ENCODE measurements at regions not wholly inside any gene's neighbourhood (a gene's known extent, or its start where the extent isn't known, plus 50 kb on each side); places are given as distances from the start of the nearest gene placed in this dataset.
"Not testable (repeated sequence)": the region's sequence is repeated elsewhere in the genome, so short reads cannot be mapped to it uniquely, and the experiment has no call there.

DNA sequence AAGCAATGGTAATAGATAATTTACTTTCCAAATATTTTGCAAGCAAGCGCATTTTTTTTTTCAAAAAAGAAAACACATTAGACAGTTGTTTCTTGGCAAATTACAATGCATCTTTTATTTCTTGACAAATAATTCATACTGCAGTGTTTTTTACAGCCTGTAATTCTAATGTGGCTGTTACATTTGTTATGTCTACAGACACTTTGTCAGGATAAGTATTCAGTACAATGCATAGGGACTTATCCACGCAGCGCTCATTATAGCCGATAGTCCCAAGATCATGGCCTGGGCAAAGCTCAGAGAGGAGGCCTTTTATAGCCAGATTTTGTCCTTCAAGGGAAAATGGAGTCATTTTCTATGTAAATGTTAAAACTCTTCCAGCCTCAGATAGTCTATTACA lies 123.0 kb upstream of the FANCL start:
- DNase-seq (ENCODE audit: low spot score), result no peak

DNA sequence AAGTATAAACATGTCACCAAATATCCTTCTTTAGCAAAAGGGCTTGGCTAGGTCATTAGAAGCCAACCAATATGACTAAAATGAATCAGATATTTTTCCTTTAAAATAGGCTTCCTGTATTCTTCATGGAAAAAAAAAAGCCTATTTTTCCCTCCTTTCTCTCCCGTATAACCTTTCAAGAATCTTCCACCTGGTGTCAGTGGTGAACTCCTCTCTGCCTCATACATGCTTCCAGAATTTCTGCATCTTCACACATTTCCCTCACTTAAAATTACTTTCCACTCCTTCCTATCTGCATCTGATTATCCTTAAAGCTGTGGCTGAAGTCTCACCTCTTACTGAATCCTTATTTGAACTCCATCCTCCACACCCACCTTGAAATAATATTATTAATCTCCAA lies 116.9 kb upstream of the FANCL start:
- no peak for DNase-seq (ENCODE audit: low spot score)

DNA sequence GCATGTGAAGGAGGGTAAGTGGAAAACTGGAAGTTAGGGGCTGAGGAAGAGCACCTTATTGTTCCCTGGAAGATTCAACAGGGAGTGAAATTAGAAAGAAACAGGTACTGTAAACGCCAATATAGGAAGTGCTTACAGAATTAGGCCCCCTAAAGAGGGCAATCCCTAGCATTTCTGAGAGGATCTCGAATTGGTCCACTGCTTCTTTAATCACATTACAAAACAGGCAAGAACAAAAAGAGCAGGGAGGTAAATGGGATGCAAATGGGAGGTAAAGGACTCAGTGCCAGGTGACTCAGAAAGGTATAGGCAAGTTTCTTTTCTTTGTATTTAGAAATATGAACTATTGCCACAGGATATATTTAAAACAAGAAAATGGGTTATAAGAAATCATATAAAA lies 116.4 kb upstream of the FANCL start:
- no peak for DNase-seq (ENCODE audit: low spot score)

DNA sequence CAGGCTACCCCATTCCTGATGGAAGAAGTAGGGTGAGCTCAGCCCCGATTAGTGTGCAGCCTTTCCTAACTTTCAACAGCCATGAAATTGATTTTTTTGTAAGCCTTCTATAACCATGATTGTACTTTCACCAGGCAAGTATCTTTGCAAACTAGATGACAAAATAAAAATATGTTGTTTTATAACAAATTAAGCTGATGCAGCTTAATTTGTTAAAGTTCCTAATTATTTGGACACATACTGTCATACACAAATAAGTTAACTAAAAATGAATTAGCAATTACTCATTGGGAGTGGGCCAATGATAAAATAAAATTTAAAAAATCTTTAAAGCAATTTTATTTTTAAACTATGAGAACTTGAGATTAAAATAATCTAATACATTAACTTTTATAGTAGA lies 113.1 kb upstream of the FANCL start:
- DNase-seq (ENCODE audit: low spot score), result no peak

DNA sequence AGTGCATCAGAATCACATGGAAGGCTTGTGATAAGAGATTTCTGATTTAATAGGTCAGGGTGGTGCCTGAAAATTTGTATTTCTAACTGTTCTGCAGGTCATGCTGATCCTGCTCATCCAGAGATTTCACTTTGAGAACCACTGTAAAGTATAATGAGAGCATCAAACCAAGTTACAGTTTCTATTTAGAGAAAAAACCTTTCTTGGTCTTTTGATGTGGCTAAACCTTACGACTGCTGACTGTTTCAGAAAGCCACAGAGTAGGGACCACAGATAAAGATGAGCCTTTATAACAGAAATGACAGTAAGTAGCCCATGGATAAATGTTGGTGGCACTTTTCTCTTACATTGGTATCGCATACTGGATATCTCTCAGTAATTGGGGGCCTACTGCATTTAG lies 109.4 kb upstream of the FANCL start:
- DNase-seq (ENCODE audit: low spot score), result no peak

DNA sequence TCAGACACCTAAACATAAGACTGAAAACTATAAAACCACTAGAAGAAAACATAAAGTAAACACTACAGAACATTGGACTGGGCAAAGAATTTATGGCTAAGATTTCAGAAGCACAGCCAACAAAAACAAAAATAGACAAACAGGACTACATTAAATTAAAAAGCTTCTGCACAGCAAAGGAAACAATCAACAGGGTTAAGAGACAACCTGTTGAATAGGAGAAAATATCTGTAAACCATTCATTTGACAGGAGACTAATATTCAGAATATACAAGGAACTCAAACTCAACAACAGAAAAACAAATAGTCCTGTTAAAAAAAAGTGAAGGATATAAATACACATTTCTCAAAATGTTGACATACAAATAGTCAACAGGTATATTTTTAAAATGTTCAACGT lies 106.7 kb upstream of the FANCL start:
- DNase-seq (ENCODE audit: low spot score), result no peak

DNA sequence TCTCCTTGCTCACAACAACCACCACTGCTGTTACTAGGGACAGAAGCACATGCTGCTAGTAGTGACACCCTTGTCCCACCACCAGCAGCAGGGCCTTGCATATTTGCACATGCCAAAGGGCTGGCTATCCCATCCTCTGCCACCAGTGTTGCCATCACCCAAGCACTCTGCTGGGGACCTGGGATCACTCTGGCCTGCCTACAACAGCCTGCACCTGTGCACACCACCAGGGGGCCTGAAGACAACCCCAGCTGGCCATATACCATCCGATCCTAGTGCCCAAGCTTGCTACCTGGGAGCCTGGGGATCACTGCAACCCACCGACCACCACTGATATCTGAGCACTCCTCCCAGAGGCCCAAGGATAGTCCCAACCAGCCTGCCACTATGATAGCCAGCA lies 99.9 kb upstream of the FANCL start:
- DNase-seq (ENCODE audit: low spot score), result no peak

DNA sequence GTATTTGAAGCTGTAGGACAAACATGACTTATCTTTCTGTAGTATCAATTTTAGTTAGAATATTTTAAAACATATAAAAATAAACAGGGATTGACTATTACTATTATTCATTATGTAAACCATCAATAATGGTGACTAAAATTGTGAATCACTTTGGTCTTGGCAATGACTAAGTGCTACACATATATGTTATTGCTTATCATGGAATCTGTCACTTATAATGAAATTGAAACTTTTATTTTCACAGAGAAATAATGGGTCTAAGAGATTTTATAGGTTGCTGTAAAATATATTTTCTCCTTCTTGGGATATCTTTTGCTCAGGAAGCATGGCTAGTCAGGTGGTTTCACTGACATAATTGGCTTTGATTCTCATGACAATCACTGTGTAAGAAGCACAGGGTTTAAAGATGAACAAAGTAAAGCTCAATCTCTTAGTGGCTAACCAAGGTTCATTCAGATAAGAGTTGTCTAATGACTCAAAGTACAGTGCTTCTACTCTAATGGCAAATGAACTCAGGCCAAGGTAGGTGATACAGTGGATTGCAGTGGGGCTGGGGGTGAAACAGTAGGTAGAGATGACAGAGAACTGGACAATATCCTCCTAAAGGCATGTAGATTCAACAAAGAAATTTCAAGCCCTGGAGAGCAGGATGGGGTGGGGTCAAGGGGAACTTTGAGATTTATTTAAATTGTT lies 98.6 kb upstream of the FANCL start:
- DNase-seq (ENCODE audit: low spot score), result no peak

DNA sequence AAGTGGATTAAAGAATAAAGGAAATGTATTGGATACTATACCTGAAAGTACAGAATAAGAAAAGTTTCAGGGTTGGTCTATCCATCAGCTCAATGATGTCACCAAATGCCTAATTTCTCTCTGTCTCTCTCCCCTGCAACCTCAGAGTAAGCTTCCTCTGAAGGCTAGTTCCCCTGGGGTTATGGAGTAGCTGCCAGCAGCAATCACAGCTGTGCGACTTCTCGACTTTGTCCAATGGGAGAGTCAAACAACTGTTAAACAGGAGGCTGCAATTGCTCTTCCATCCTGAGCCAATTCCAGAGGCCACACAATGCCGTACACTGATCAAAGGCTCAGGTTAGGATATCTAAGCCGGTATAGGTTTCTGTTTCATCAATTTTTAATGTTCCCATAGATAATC lies 95.3 kb upstream of the FANCL start:
- no peak for DNase-seq (ENCODE audit: low spot score)

DNA sequence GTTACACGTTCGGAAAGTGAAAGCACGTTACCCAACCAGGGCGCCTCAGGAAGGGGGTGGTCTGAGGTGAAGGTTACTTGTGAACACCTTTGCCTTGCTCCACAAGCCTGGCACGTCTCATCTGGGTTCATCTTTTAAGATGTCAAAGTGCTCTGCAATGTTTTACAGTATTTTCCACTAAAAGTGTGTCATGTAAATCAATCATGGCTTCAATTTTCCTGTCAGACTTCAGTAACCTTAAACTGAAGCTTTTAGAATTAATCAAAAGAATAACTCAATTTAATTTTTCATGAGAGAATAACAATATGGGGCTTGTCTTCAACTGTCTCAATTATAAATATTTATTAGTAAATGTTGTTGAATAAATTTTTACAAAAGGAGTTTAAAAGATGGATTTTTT lies 93.3 kb upstream of the FANCL start:
- no peak for DNase-seq (ENCODE audit: low spot score)

DNA sequence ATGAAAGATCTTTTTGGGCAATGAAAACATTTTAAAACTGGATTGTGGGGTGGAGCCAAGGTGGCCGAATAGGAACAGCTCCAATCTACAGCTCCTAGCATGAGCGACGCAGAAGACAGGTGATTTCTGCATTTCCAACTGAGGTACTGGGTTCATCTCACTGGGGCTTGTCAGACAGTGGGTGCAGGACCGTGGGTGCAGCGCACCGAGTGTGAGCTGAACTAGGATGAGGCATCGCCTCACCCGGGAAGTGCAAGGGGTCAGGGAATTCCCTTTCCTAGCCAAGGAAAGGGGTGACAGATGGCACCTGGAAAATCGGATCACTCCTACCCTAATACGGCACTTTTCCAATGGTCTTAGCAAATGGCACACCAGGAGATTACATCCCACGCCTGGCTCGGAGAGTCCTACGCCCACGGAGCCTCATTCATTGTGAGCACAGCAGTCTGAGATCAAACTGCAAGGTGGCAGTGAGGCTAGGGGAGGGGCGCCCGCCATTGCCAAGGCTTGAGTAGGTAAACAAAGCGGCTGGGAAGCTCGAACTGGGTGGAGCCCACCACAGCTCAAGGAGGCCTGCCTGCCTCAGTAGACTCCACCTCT lies 84.3 kb upstream of the FANCL start:
- not testable (repeated sequence) for DNase-seq (ENCODE audit: low spot score)

DNA sequence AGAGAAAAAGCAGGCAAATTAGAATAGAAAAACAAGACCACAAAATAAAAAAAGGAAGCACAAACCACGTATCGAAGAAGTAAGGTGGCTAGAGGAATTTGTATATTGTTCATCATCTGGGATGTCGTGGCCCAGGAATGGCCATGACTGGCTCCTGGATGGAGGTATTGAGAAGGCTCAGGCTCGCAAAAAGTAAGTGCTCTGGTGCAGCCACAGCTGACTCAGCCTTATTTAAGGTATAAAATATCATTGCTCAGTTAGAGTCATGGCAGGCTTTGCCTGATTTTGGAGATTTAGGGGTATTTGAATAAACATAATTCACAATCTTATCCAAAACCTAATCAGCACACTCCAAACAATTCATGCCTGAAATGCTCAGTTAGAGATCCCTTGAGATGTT lies 78.4 kb upstream of the FANCL start:
- no peak for DNase-seq (ENCODE audit: low spot score)

DNA sequence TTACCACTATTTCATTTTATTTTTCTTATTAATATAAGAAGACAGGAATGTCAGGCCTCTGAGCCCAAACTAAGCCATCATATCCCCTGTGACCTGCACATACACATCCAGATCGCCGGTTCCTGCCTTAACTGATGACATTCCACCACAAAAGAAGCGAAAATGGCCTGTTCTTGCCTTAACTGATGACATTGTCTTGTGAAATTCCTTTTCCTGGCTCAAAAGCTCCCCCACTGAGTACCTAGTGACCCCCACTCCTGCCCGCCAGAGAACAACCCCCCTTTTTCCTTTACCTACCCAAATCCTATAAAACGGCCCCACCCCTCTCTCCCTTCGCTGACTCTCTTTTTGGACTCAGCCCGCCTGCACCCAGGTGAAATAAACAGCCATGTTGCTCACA lies 77.8 kb upstream of the FANCL start:
- DNase-seq (ENCODE audit: low spot score), result not testable (repeated sequence)

DNA sequence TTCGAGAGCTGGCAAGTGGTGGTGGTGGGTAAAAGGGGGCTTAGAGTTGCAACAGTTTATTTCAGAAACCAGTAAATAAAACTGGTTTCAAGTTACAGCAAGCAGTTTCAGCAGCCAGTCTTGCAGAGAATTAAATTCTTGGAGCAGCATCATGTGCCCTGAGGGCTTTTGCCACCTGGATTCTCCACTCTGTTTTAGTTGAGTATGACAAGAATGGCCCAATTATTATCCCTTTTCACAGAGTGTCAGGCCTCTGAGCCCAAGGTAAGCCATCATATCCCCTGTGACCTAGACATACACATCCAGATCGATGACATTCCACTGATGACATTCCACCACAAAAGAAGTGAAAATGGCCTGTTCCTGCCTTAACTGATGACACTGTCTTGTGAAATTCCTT lies 72.8 kb upstream of the FANCL start:
- no peak for DNase-seq (ENCODE audit: low spot score)

DNA sequence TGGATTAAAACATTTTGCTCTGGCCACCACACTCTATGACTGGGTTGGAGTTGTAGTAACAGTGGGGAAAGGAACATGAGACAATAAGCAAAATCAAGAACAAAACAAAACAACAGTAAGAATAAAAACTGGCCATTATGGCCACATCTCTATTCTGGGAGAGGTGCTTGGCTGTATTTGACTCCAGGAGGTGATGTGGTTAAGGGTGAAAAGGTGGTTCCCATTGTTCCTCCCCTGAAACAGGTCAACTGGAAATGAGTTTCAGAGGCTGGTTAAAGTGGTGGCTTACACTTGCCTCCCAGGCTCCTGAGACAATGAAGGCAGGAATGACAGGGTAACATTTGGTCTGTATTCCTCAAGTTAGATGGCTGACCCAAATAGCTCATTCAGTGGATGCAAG lies 67.3 kb upstream of the FANCL start:
- no peak for DNase-seq (ENCODE audit: low spot score)

DNA sequence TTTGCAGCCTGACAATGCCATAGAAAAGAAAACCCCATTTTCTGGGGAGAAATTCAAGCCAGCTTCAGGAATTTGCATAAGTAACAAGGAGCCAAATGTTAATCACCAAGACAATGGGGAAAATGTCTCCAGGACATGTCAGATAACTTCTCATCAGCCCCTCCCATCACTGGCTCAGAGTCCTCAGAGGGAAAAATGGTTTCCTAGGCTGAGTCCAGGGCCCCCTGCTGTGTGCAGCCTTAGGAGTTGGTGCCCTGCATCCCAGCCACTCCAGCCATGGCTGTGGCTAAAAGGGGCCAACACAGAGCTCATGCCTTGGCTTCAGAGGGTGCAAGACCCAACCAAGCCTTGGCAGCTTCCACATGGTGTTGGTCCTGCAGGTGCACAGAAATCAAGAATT lies 63.7 kb upstream of the FANCL start:
- DNase-seq (ENCODE audit: low spot score), result no peak

DNA sequence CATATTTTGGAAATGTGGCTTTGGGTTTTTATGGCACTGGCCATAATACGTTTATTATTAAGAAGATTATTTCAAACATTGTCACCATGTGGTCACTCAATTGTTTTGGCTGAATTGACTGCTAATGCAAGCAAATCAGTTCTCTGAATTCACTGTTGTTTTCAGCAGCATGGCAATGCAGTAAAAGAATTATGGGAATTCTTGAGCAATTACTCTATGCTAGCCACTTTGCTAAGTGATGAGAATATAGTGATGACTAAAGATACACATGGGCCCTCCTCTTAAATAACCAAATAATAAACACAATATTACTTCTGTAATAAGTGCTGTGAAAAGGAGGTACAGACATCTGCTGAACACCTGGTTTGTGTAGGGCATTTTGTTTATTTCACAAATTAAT lies 58.0 kb upstream of the FANCL start:
- DNase-seq (ENCODE audit: low spot score), result no peak

DNA sequence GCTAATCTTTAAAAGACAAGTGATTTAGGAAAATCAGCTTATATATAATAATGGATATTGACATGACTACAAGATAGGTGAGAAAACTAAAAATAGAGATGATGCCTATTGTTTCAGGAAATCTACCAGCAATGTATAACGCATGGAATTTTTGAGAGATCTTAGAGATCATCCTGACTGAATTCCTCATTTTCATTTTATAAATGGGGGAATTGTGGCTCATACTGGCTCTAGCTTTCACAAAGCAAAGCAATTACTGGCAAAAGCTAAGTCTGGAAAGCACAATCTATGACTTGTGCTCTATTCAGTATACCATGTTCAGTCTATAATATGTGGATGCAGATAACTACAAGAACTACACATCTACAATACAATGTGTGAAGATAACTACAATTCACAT lies 51.9 kb upstream of the FANCL start:
- DNase-seq (ENCODE audit: low spot score), result no peak

DNA sequence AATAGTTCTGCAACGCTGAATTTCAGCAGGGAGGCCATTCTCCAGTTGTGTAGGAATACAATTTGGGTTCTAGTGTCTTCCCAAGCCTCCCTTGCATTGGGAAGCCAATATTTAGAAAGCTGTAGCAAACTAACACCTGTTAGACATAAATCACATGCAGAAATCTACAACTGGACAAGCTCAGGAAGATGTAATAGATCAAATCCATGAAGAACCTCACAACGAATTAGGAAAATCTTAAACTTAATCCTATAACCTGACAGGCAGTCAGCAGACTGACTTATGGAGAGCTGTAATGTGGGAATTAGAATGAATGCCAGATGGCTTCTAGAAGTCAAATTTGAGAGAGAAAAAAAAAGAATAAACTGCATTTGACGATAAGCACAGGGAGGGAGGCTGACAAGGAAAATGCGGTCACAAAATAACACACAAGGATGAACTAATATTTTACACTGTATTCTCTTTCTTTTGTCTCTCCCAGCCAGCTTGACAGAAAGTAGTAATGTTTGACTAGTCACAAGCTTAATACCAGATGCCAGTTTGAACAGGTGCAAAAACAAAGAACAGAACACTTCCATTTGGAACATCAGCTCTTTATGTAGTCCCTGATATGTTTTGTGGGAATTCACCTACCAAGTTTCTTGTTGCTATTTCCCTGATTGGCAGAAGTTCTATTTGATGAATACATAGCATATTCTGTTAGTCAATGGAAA lies 50.8 kb upstream of the FANCL start:
- no peak for DNase-seq (ENCODE audit: low spot score)

All from AG08395 (cell line).